ENCODE measurements at regions not wholly inside any gene's neighbourhood (a gene's known extent, or its start where the extent isn't known, plus 50 kb on each side); places are given as distances from the start of the nearest gene placed in this dataset.

- Histone ChIP-seq H3K36me3 (ENCODE audit: insufficient read depth, low read length) (no peaks in the 10 kb centered on the region), H3K4me3 (no peak overlapping the region), H3K27ac (no peak overlapping the region), H3K9me3 (ENCODE audit: low read depth, low read length) (no peaks in the 10 kb centered on the region), H3K9ac (ENCODE audit: insufficient read length) (no peak overlapping the region)
- no peak for DNase-seq (ENCODE audit: low read depth, low spot score)
- TF ChIP-seq EZH2 (IDR thresholded peaks at IDR 0.05) = no peak
- no peak for TF ChIP-seq POLR2AphosphoS5 (IDR thresholded peaks at IDR 0.05; ENCODE audit: borderline replicate concordance, low read depth, low read length)
- TF ChIP-seq FOXP2 (optimal IDR thresholded peaks at IDR 0.05; ENCODE audit: control extremely low read depth, extremely low read length, insufficient read depth) = no peak
These were observed 70.7 kb upstream of the SYT6 start for GRCh38 chr1:114224196-114224907.

GRCh38 chr1:114222920-114223319, 69.3 kb upstream of the SYT6 start:
- no peak overlapping the region for H3K27ac ChIP-seq
- H3K9me3 ChIP-seq (ENCODE audit: low read depth, low read length) = no peaks in the 10 kb centered on the region
- TF ChIP-seq FOXP2 (optimal IDR thresholded peaks at IDR 0.05; ENCODE audit: control extremely low read depth, extremely low read length, insufficient read depth) (no peak), POLR2AphosphoS5 (IDR thresholded peaks at IDR 0.05; ENCODE audit: borderline replicate concordance, low read depth, low read length) (no peak), EZH2 (IDR thresholded peaks at IDR 0.05) (no peak)
- H3K9ac ChIP-seq (ENCODE audit: insufficient read length) = no peak overlapping the region
- H3K4me3 ChIP-seq = no peak overlapping the region
- H3K36me3 ChIP-seq (ENCODE audit: insufficient read depth, low read length) = no peaks in the 10 kb centered on the region
- no peak for DNase-seq (ENCODE audit: low read depth, low spot score)

- Histone ChIP-seq H3K27ac (no peak overlapping the region), H3K9me3 (ENCODE audit: low read depth, low read length) (no peaks in the 10 kb centered on the region), H3K4me3 (no peak overlapping the region), H3K36me3 (ENCODE audit: insufficient read depth, low read length) (no peaks in the 10 kb centered on the region), H3K9ac (ENCODE audit: insufficient read length) (peak overlapping the region; percentile 29)
- no peak for DNase-seq (ENCODE audit: low read depth, low spot score)
- TF ChIP-seq FOXP2 (optimal IDR thresholded peaks at IDR 0.05; ENCODE audit: control extremely low read depth, extremely low read length, insufficient read depth) (no peak), EZH2 (IDR thresholded peaks at IDR 0.05) (no peak), POLR2AphosphoS5 (IDR thresholded peaks at IDR 0.05; ENCODE audit: borderline replicate concordance, low read depth, low read length) (no peak)
These were observed 65.7 kb upstream of the SYT6 start for GRCh38 chr1:114219172-114219868.

- Histone ChIP-seq H3K4me3 (no peak overlapping the region), H3K27ac (no peak overlapping the region), H3K36me3 (ENCODE audit: insufficient read depth, low read length) (no peaks in the 10 kb centered on the region), H3K9ac (ENCODE audit: insufficient read length) (no peak overlapping the region), H3K9me3 (ENCODE audit: low read depth, low read length) (no peaks in the 10 kb centered on the region)
- TF ChIP-seq EZH2 (IDR thresholded peaks at IDR 0.05) (no peak), POLR2AphosphoS5 (IDR thresholded peaks at IDR 0.05; ENCODE audit: borderline replicate concordance, low read depth, low read length) (no peak), FOXP2 (optimal IDR thresholded peaks at IDR 0.05; ENCODE audit: control extremely low read depth, extremely low read length, insufficient read depth) (no peak)
- DNase-seq (ENCODE audit: low read depth, low spot score) = no peak
These were observed 64.9 kb upstream of the SYT6 start for GRCh38 chr1:114218361-114219171.

GRCh38 chr1:114216431-114217173, 62.9 kb upstream of the SYT6 start:
- DNase-seq (ENCODE audit: low read depth, low spot score) = no peak
- TF ChIP-seq EZH2 (IDR thresholded peaks at IDR 0.05) = no peak
- TF ChIP-seq POLR2AphosphoS5 (IDR thresholded peaks at IDR 0.05; ENCODE audit: borderline replicate concordance, low read depth, low read length) = no peak
- TF ChIP-seq FOXP2 (optimal IDR thresholded peaks at IDR 0.05; ENCODE audit: control extremely low read depth, extremely low read length, insufficient read depth) = no peak
- no peaks in the 10 kb centered on the region for H3K36me3 ChIP-seq (ENCODE audit: insufficient read depth, low read length)

GRCh38 chr1:114215436-114215835, 61.8 kb upstream of the SYT6 start:
- Histone ChIP-seq H3K9ac (ENCODE audit: insufficient read length) (no peak overlapping the region), H3K27ac (no peak overlapping the region), H3K36me3 (ENCODE audit: insufficient read depth, low read length) (no peaks in the 10 kb centered on the region), H3K9me3 (ENCODE audit: low read depth, low read length) (no peaks in the 10 kb centered on the region), H3K4me3 (no peak overlapping the region)
- no peak for DNase-seq (ENCODE audit: low read depth, low spot score)
- no peak for TF ChIP-seq EZH2 (IDR thresholded peaks at IDR 0.05)
- TF ChIP-seq POLR2AphosphoS5 (IDR thresholded peaks at IDR 0.05; ENCODE audit: borderline replicate concordance, low read depth, low read length) = no peak
- TF ChIP-seq FOXP2 (optimal IDR thresholded peaks at IDR 0.05; ENCODE audit: control extremely low read depth, extremely low read length, insufficient read depth) = no peak

More at GRCh38 chr1:114216431-114217173, 62.9 kb upstream of the SYT6 start:
- H3K27ac ChIP-seq = no peak overlapping the region
- no peak overlapping the region for H3K9ac ChIP-seq (ENCODE audit: insufficient read length)
- no peak overlapping the region for H3K4me3 ChIP-seq
- H3K9me3 ChIP-seq (ENCODE audit: low read depth, low read length) = no peaks in the 10 kb centered on the region

- no peaks in the 10 kb centered on the region for H3K36me3 ChIP-seq (ENCODE audit: insufficient read depth, low read length)
- TF ChIP-seq EZH2 (IDR thresholded peaks at IDR 0.05) = no peak
- TF ChIP-seq FOXP2 (optimal IDR thresholded peaks at IDR 0.05; ENCODE audit: control extremely low read depth, extremely low read length, insufficient read depth) = no peak
- TF ChIP-seq POLR2AphosphoS5 (IDR thresholded peaks at IDR 0.05; ENCODE audit: borderline replicate concordance, low read depth, low read length) = no peak
- H3K9ac ChIP-seq (ENCODE audit: insufficient read length) = no peak overlapping the region
- H3K9me3 ChIP-seq (ENCODE audit: low read depth, low read length) = no peaks in the 10 kb centered on the region
- no peak for DNase-seq (ENCODE audit: low read depth, low spot score)
- no peak overlapping the region for H3K4me3 ChIP-seq
- H3K27ac ChIP-seq = no peak overlapping the region
These were observed 60.3 kb upstream of the SYT6 start for GRCh38 chr1:114214016-114214415.
